ENCODE measurements at regions not wholly inside any gene's neighbourhood (a gene's known extent, or its start where the extent isn't known, plus 50 kb on each side); places are given as distances from the start of the nearest gene placed in this dataset.

DNA sequence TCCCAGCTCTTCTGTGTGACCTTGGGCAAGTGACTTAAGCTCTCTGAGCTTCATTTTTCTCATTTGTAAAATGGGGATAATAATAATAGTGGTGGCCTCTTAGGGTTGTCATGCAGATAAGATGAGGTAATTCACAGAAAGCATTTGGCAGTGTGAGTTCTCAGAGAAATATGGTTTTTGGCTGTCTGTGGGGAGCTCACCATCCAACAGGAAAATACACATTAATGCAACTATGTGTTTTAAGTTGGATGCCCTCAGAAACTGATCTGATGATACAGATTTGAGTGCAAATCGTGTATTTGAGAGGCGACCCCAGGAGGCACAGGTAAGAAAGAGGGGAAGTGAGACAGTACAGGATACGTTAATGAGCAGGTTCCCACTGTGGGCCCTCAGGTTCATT, 56.1 kb upstream of the SPRED2 start:
- TF ChIP-seq, protein P1, sequence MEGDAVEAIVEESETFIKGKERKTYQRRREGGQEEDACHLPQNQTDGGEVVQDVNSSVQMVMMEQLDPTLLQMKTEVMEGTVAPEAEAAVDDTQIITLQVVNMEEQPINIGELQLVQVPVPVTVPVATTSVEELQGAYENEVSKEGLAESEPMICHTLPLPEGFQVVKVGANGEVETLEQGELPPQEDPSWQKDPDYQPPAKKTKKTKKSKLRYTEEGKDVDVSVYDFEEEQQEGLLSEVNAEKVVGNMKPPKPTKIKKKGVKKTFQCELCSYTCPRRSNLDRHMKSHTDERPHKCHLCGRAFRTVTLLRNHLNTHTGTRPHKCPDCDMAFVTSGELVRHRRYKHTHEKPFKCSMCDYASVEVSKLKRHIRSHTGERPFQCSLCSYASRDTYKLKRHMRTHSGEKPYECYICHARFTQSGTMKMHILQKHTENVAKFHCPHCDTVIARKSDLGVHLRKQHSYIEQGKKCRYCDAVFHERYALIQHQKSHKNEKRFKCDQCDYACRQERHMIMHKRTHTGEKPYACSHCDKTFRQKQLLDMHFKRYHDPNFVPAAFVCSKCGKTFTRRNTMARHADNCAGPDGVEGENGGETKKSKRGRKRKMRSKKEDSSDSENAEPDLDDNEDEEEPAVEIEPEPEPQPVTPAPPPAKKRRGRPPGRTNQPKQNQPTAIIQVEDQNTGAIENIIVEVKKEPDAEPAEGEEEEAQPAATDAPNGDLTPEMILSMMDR (conservative IDR thresholded peaks at IDR 0.05; ENCODE audit: low read depth, low read length), result no peak
- no peak for TF ChIP-seq EZH2 (IDR thresholded peaks at IDR 0.05; ENCODE audit: borderline replicate concordance, low read depth, low read length, poor library complexity, severe bottlenecking)
